CD8-positive, alpha-beta memory T cell (primary cell): ENCODE measurements at regions not wholly inside any gene's neighbourhood (a gene's known extent, or its start where the extent isn't known, plus 50 kb on each side); places are given as distances from the start of the nearest gene placed in this dataset.

Experiments
- CTCF ChIA-PET: fragments of 350-600 bp; sonication (Branson Sonifier 250); formaldehyde crosslinking; loops from one replicate; lab custom pipeline; 2021; ENCODE audit warnings: antibody characterized with exemption; lab: Charles Lee
- POLR2A ChIA-PET: fragments of 350-600 bp; sonication (Branson Sonifier 250); formaldehyde crosslinking; loops from one replicate; lab custom pipeline; 2021; ENCODE audit warnings: antibody characterized with exemption; lab: Charles Lee
- DNase-seq, 5 donors: peaks; one replicate each; pipeline versions ENCODE4 v3.0.0 to v3.0.0-alpha.2; 2020 to 2022; ENCODE audit warnings: mixed read lengths in 1 of 5
- H3K27ac ChIP-seq: one replicate; pipeline ENCODE4 v1.7.0; 2013; ENCODE audit warnings: low read depth, mild to moderate bottlenecking, low read length, moderate library complexity
- H3K27me3 ChIP-seq: 2 replicates; pipeline ENCODE4 v1.7.0; 2013; ENCODE audit warnings: low read length, mild to moderate bottlenecking; ENCODE audit not compliant: insufficient read depth, poor library complexity, severe bottlenecking
- H3K36me3 ChIP-seq: 2 replicates; pipeline ENCODE4 v1.7.0; 2013; ENCODE audit warnings: mild to moderate bottlenecking, low read length, moderate library complexity; ENCODE audit not compliant: insufficient read depth
- H3K4me1 ChIP-seq: 2 replicates; pipeline ENCODE4 v1.7.0; 2013; ENCODE audit warnings: mild to moderate bottlenecking, low read length, moderate library complexity; ENCODE audit not compliant: insufficient read depth
- H3K4me3 ChIP-seq: 2 replicates; pipeline ENCODE4 v1.7.0; 2013; ENCODE audit warnings: mild to moderate bottlenecking, low read length
- H3K9me3 ChIP-seq: 2 replicates; pipeline ENCODE4 v1.7.0; 2013; ENCODE audit warnings: mild to moderate bottlenecking, low read length
- H3K27ac Mint-ChIP-seq, 8 donors: one replicate each; pipeline ENCODE4 v1.8.0; 2020 to 2021; ENCODE audit warnings: mixed read lengths in 8 of 8, mild to moderate bottlenecking in 6 of 8, inconsistent platforms in 3 of 8, moderate library complexity in 3 of 8
- H3K27me3 Mint-ChIP-seq, 2 donors: one replicate each; pipeline ENCODE4 v1.8.0; 2020 to 2021; ENCODE audit warnings: mixed read lengths in 2 of 2, mild to moderate bottlenecking in 1 of 2, moderate library complexity in 1 of 2
- H3K36me3 Mint-ChIP-seq, 3 donors: one replicate each; pipeline ENCODE4 v1.8.0; 2020 to 2021; ENCODE audit warnings: mixed read lengths in 3 of 3, inconsistent platforms in 1 of 3, mild to moderate bottlenecking in 1 of 3
- H3K4me1 Mint-ChIP-seq, 3 donors: one replicate each; pipeline ENCODE4 v1.8.0; 2020 to 2021; ENCODE audit warnings: mixed read lengths in 3 of 3, inconsistent platforms in 1 of 3, mild to moderate bottlenecking in 1 of 3
- H3K4me3 Mint-ChIP-seq, 7 donors: one replicate each; pipeline ENCODE4 v1.8.0; 2020 to 2021; ENCODE audit warnings: mixed read lengths in 7 of 7, mild to moderate bottlenecking in 6 of 7, moderate library complexity in 4 of 7, inconsistent platforms in 2 of 7
- H3K9me3 Mint-ChIP-seq, 5 donors: one replicate each; pipeline ENCODE4 v1.8.0; 2020 to 2022; ENCODE audit warnings: mixed read lengths in 5 of 5, mild to moderate bottlenecking in 3 of 5, moderate library complexity in 2 of 5, inconsistent platforms in 1 of 5

DNA sequence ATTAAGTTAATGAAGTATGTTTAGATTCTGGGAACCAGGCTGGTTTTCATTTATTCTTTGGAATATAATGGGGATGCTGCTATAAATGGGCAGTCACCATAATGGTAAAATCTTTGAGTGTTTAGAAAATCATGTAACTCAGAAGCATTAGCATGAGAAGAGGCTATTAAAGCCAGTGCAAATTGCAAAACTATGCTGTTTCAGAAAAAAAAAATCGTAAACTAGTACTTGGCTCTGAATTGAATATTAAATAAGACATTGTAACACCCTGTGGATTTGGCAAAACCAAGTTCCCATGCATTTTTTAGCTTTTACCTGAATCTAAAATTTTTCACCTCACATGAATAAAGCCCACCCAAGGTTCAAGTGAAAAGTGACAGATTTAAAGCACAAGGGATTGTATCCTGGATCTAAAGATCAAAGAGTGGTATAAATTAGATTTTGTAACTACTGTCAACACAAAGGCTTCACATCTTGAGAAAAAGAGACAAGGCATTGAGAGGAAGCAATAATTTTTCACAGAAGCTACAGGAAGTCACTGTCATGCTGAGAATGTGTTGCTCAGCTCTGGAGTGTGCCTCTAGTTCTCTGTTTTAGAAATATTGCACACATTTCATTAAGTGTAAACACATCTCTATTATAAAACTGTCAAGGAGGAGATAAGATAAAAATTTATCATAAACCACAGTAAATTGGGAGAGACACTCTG, 142.2 kb downstream of the ABCA8 start:
- H3K4me3 Mint-ChIP-seq: no peak overlapping the region
- H3K36me3 Mint-ChIP-seq: no peaks in the 10 kb centered on the region
- no peak for DNase-seq
- ChIA-PET CTCF (no interaction called here), POLR2A (no interaction called here)
- H3K4me1 Mint-ChIP-seq: no peaks in the 10 kb centered on the region
- no peaks in the 10 kb centered on the region for H3K9me3 ChIP-seq
- H3K27me3 Mint-ChIP-seq: peaks cover 8 to 15% of the 10 kb centered on the region in 2 donors
- H3K4me1 ChIP-seq: no peaks in the 10 kb centered on the region
- no peaks in the 10 kb centered on the region for H3K27me3 ChIP-seq
- peaks cover 0 to 2% (median 0%) of the 10 kb centered on the region in 5 donors for H3K9me3 Mint-ChIP-seq
- H3K4me3 ChIP-seq: no peak overlapping the region
- no peak overlapping the region for H3K27ac Mint-ChIP-seq
- H3K27ac ChIP-seq: no peak overlapping the region
- H3K36me3 ChIP-seq: no peaks in the 10 kb centered on the region

DNA sequence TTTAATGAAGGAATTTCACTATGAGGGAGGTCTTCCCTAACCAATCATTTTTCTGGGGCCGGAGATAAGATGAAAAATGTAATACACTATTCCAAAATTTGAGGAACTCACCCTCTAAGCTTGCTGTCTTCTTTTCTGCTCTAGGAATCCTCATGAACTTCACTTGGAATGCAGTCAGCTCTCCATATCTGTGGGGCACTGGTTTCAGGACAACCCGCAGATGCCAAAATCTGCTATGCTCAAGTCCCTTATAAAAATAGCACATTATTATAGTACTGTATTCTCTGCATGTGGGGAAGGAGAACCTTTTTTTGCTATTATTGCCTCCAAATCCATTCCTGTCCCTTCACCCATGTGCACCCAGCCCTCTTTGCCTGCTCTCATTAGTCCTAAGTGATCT, 146.0 kb downstream of the ABCA8 start:
- no peak for DNase-seq
- ChIA-PET CTCF (no interaction called here), POLR2A (no interaction called here)
- Mint-ChIP-seq H3K4me3 (no peak overlapping the region), H3K27ac (peak overlapping the region in 1 of 8 donors; percentile 28), H3K4me1 (no peaks in the 10 kb centered on the region), H3K9me3 (peaks cover 0 to 2% (median 0%) of the 10 kb centered on the region in 5 donors), H3K36me3 (no peaks in the 10 kb centered on the region), H3K27me3 (peaks cover 5 to 13% of the 10 kb centered on the region in 2 donors)
- H3K36me3 ChIP-seq: no peaks in the 10 kb centered on the region
- no peaks in the 10 kb centered on the region for H3K4me1 ChIP-seq
- H3K4me3 ChIP-seq: no peak overlapping the region
- no peaks in the 10 kb centered on the region for H3K27me3 ChIP-seq
- H3K9me3 ChIP-seq: no peaks in the 10 kb centered on the region
- no peak overlapping the region for H3K27ac ChIP-seq

DNA sequence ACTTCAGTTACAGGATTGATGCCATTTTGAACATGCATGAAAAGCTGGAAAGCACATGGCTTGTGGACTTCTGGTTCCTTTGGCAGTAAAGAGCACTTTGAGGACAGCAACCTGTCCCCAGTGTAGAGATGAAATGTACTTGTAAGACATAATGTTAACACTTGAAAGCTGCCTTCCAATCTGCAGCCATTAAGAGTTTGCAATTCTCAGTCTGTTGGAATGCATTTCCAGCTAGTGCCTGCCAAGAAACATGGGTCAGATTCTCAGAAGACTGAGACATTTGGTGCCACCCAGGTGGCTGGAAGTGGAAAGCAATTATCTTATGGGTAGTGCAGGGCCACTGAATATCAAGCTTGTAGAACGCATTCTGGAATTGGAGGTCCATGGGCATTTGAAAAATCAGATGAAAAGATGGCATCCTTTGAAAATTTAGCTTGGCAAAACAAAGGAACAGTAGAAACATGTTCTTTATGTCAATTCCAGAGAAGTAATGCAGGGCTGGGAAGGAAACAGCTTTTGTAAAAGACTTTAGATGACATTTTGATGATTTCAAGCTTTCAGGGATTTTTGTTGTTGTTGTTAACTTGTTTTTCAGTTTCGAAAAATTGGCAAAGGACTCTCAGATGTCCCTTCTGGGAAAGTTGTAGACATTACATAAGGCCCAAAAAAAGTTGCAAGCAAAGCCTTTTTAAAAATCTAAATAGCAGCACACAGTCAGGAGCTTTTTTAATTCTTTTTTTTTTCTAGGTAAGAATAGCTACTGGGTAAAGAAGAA, 147.0 kb downstream of the ABCA8 start:
- no peaks in the 10 kb centered on the region for H3K27me3 ChIP-seq
- no peak overlapping the region for H3K27ac ChIP-seq
- no peaks in the 10 kb centered on the region for H3K4me1 ChIP-seq
- Mint-ChIP-seq H3K27me3 (peaks cover 5 to 13% of the 10 kb centered on the region in 2 donors), H3K27ac (no peak overlapping the region), H3K4me3 (no peak overlapping the region), H3K9me3 (peaks cover 0 to 2% (median 0%) of the 10 kb centered on the region in 5 donors), H3K4me1 (no peaks in the 10 kb centered on the region), H3K36me3 (no peaks in the 10 kb centered on the region)
- CTCF ChIA-PET: no interaction called here
- no peaks in the 10 kb centered on the region for H3K9me3 ChIP-seq
- DNase-seq: no peak
- no peaks in the 10 kb centered on the region for H3K36me3 ChIP-seq
- POLR2A ChIA-PET: no interaction called here
- no peak overlapping the region for H3K4me3 ChIP-seq

DNA sequence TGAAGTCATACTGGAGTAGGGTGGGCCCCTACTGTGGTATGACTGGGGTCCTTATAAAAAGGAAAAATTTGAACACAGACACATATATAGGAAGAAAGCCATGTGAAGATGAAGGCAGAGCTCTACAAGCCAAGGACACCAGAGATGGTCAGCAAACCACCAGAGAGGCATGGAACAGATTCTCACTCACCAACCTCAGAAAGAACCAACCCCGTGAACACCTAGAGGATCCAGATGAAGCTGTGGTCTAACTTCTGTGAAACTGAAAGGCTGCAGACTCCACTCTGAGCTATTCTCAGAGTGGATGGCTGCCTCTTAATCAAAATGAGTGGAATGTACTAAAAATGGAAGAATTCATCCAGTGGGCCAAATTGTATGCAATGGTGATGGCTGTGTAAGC, 149.6 kb downstream of the ABCA8 start:
- Mint-ChIP-seq H3K4me1 (no peaks in the 10 kb centered on the region), H3K36me3 (no peaks in the 10 kb centered on the region), H3K27ac (no peak overlapping the region), H3K9me3 (peaks cover 0 to 2% (median 0%) of the 10 kb centered on the region in 5 donors), H3K4me3 (no peak overlapping the region), H3K27me3 (peaks cover 9 to 24% of the 10 kb centered on the region in 2 donors)
- POLR2A ChIA-PET: no interaction called here
- no peak overlapping the region for H3K27ac ChIP-seq
- H3K9me3 ChIP-seq: no peaks in the 10 kb centered on the region
- H3K4me1 ChIP-seq: no peaks in the 10 kb centered on the region
- H3K36me3 ChIP-seq: no peaks in the 10 kb centered on the region
- H3K4me3 ChIP-seq: no peak overlapping the region
- CTCF ChIA-PET: no interaction called here
- no peak for DNase-seq
- H3K27me3 ChIP-seq: no peaks in the 10 kb centered on the region

DNA sequence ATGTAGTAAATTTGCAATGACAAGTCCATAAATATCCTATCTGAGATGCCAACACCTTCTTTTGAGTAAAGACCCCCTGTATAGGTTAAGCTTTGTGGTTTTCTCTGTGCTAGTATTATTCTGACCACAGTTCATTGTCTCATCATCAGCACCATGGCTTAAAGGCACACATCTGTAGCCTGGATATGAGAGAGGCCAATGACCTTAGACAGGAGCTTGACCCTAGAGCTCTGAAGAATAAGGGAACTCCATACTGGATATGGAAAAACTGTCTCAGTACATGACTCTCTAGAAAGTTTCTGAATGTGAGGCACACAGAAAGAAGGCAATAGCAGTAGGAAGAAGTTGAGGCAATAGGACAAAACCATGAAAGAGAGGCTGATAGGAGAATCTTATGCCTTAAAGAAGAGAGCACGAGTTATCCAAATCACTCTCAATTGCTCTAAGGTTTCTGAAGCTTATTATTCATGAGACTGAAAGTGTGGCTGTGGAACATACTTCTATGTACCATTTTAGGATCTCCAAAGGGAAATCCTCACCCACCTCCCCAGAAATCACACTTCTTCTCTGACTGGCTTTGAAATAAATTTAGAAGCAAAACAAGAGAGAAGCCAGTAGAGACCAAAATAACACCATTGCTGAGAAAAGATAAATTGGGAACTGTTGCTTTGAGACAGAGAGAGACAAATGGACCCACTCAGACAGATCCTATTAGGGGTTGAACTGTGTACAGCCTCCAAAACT, 150.2 kb downstream of the ABCA8 start:
- H3K9me3 Mint-ChIP-seq: peaks cover 0 to 2% (median 0%) of the 10 kb centered on the region in 5 donors
- CTCF ChIA-PET: no interaction called here
- H3K27me3 ChIP-seq: no peaks in the 10 kb centered on the region
- no peaks in the 10 kb centered on the region for H3K36me3 Mint-ChIP-seq
- DNase-seq: no peak
- no peaks in the 10 kb centered on the region for H3K36me3 ChIP-seq
- H3K4me3 Mint-ChIP-seq: no peak overlapping the region
- no peaks in the 10 kb centered on the region for H3K4me1 ChIP-seq
- no peak overlapping the region for H3K4me3 ChIP-seq
- POLR2A ChIA-PET: no interaction called here
- H3K27me3 Mint-ChIP-seq: peaks cover 9 to 25% of the 10 kb centered on the region in 2 donors
- no peaks in the 10 kb centered on the region for H3K9me3 ChIP-seq
- H3K27ac Mint-ChIP-seq: no peak overlapping the region
- H3K4me1 Mint-ChIP-seq: no peaks in the 10 kb centered on the region
- no peak overlapping the region for H3K27ac ChIP-seq

DNA sequence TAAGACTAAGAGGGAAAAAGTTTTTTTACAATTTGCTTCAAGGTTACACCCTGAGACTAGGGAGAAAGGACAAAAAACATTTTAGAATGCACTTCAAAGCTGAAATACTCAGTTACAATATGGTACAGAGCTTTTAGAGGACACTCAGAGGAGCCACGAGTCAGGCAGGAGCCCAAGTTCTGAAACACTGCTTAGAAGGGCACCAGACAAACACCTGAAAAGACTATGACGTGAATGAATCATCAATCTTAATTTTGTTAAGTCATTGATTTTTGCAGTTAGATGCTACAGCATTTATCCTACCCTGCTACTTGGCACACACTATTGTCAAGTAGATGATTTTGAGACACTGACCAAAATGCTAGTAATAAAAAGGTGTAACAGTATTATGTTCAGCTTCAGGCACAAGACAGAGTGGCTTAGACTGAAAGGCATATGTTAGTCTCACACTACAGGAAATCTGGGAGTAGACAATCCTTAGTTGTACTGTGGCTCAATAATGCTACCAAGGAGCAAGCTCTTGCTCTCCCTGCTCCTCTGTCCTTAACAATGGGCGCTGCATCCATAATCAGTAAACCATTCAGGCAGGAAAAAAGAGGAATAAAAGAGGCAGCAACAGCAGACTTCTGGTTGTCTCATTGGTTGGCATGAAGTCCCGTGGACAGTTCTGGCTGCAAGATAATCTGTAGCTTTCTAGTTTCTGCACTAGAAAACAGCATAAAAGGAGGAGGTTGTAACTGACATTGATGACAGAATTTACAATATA, 151.8 kb downstream of the ABCA8 start:
- POLR2A ChIA-PET: no interaction called here

DNA sequence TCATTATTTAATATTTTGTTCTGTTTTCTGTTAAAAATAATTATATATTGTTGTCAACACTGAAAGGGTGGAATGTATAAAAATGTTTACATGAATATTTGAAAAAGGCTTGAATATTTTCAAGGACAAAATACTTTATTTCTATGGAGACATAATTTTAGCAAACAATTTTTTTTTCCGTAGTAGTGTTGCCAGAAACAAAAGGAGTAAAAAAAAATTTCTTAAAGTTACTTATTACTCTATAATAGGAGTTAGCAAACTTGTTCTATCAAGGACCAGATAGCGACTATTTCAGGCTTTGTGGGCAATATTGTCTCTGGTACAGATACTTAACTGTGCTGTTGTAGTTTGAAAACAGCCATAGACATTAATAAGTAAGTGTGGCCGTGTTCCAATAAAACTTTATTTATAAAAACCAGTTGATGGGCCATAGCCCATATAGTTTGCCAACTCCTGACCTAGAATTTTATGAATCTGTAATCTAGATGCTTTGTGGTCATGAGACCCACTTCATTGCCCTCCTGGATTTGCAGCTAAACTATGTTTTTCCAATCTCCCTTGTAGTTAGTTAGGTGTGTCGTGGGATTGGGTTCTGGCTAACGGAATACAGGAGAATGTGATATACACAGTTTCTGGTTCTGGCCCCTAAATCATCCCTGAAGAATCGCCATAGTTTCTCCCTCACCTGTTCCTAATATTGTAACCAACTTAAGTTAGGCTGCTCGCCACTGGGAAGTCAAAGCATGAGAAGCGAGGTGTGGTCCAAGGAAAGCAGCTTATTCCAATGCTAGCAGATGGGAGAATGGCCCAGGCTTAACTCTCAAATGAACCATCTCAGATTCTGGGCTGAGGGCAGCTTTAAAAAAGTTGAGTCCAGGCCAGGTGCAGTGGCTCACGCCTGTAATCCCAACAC, 153.6 kb downstream of the ABCA8 start:
- H3K9me3 ChIP-seq: no peaks in the 10 kb centered on the region
- no peaks in the 10 kb centered on the region for H3K27me3 ChIP-seq
- no peak overlapping the region for H3K27ac ChIP-seq
- H3K27me3 Mint-ChIP-seq: peaks cover 12 to 39% of the 10 kb centered on the region in 2 donors
- H3K9me3 Mint-ChIP-seq: peaks cover 0 to 2% (median 0%) of the 10 kb centered on the region in 5 donors
- H3K4me3 ChIP-seq: no peak overlapping the region
- no peak overlapping the region for H3K4me3 Mint-ChIP-seq
- H3K36me3 Mint-ChIP-seq: no peaks in the 10 kb centered on the region
- no peaks in the 10 kb centered on the region for H3K36me3 ChIP-seq
- POLR2A ChIA-PET: no interaction called here
- no peaks in the 10 kb centered on the region for H3K4me1 ChIP-seq
- no peaks in the 10 kb centered on the region for H3K4me1 Mint-ChIP-seq
- DNase-seq: no peak
- no peak overlapping the region for H3K27ac Mint-ChIP-seq
- CTCF ChIA-PET: no interaction called here

More for the DNA sequence above, 151.8 kb downstream of the ABCA8 start:
- peaks cover 0 to 2% (median 0%) of the 10 kb centered on the region in 5 donors for H3K9me3 Mint-ChIP-seq
- Histone ChIP-seq H3K4me1 (no peaks in the 10 kb centered on the region), H3K27me3 (no peaks in the 10 kb centered on the region), H3K27ac (no peak overlapping the region), H3K4me3 (no peak overlapping the region), H3K9me3 (no peaks in the 10 kb centered on the region), H3K36me3 (no peaks in the 10 kb centered on the region)
- peaks cover 14 to 29% of the 10 kb centered on the region in 2 donors for H3K27me3 Mint-ChIP-seq
- H3K36me3 Mint-ChIP-seq: no peaks in the 10 kb centered on the region
- H3K4me1 Mint-ChIP-seq: no peaks in the 10 kb centered on the region
- no peak for DNase-seq
- CTCF ChIA-PET: no interaction called here
- no peak overlapping the region for H3K4me3 Mint-ChIP-seq
- H3K27ac Mint-ChIP-seq: no peak overlapping the region
